HepG2 (cell line): ENCODE measurements at regions not wholly inside any gene's neighbourhood (a gene's known extent, or its start where the extent isn't known, plus 50 kb on each side); places are given as distances from the start of the nearest gene placed in this dataset.

Experiments
- ATAC-seq: fragments of 200-7000 bp; cut with Tn5 transposase; 3 replicates; pipeline ENCODE4 v1.9.1; 2020; ENCODE audit warnings: mild to moderate bottlenecking, moderate library complexity
- BruUV-seq: library from RNA; stranded (reverse); fragments of 400-500 nt; replicated peaks from 2 replicates; lab custom pipeline; 2021; lab: Mats Ljungman, UMichigan
- CTCF ChIA-PET: fragments of 300-600 bp; formaldehyde crosslinking; extraction: SDS; loops from one replicate; lab custom pipeline; 2021; ENCODE audit warnings: low total read pairs, inconsistent platforms, low intra/inter-chr PET ratio; lab: Yijun Ruan, JAX
- POLR2A ChIA-PET: fragments of 350-600 bp; sonication (Branson Sonifier 250); formaldehyde crosslinking; loops from one replicate; lab custom pipeline; 2020; ENCODE audit warnings: antibody characterized with exemption, inconsistent platforms; lab: Yijun Ruan, JAX
- DNase-seq: peaks from one replicate; pipeline ENCODE4 v3.0.0-alpha.2; 2015; ENCODE audit warnings: low spot score
- FAIRE-seq: peaks from 3 replicates; lab custom pipeline; 2011; peaks lifted over from hg19 to GRCh38; lab: Jason Lieb, UNC
- H2AFZ ChIP-seq: one replicate; pipeline ENCODE4 v1.6.1; 2011; ENCODE audit warnings: low read length, inconsistent platforms
- H3K27ac ChIP-seq: fragments of 300-600 bp; 3 replicates; pipeline ENCODE4 v1.8.0; 2011; ENCODE audit warnings: mixed run types, mild to moderate bottlenecking, mixed read lengths, low read length, inconsistent platforms; ENCODE audit not compliant: insufficient read depth; ENCODE audit errors: extremely low read length
- H3K27me3 ChIP-seq, 2 experiments: fragments of 200-600 bp in 1 of 2; 2 replicates in 1 of 2; 3 replicates in 1 of 2; pipeline versions ENCODE4 v1.6.0 to v1.8.0; 2011; ENCODE audit warnings: low read length in 2 of 2, mild to moderate bottlenecking in 2 of 2, moderate library complexity in 2 of 2, inconsistent platforms in 1 of 2; ENCODE audit not compliant: insufficient read depth in 2 of 2, control insufficient read depth in 1 of 2
- H3K36me3 ChIP-seq, 2 experiments: fragments of 200-600 bp in 1 of 2; replicated peaks in 1 of 2; 2 replicates in 1 of 2; 3 replicates in 1 of 2; pipeline versions ENCODE4 v1.5.1 to v1.8.0; 2011; ENCODE audit warnings: low read length in 2 of 2, inconsistent platforms in 1 of 2; ENCODE audit not compliant: insufficient read depth in 2 of 2, control insufficient read depth in 1 of 2
- H3K4me1 ChIP-seq: 2 replicates; pipeline ENCODE4 v1.5.1; 2012; ENCODE audit warnings: low read length, inconsistent platforms; ENCODE audit not compliant: insufficient read depth
- H3K4me2 ChIP-seq: 2 replicates; pipeline ENCODE4 v1.6.0; 2011; ENCODE audit warnings: low read depth, low read length, inconsistent platforms
- H3K4me3 ChIP-seq, 3 experiments: fragments of 200-600 bp in 1 of 3; sonication (generic), shearing (Covaris generic) in 1 of 3; replicated peaks in 1 of 3; 2 replicates each; pipeline ENCODE4 v1.5.1; 2011 to 2016; ENCODE audit warnings: low read length in 3 of 3, inconsistent platforms in 2 of 3, low read depth in 2 of 3, mild to moderate bottlenecking in 2 of 3, control low read depth in 1 of 3, mixed read lengths in 1 of 3; ENCODE audit not compliant: insufficient read depth in 1 of 3
- H3K79me2 ChIP-seq: one replicate; pipeline ENCODE4 v1.6.1; 2011; ENCODE audit warnings: low read length, inconsistent platforms; ENCODE audit not compliant: insufficient read depth
- H3K9ac ChIP-seq: 2 replicates; pipeline ENCODE4 v1.6.0; 2011; ENCODE audit warnings: mild to moderate bottlenecking, low read depth, low read length, inconsistent platforms; ENCODE audit not compliant: insufficient read depth
- H3K9me3 ChIP-seq: 2 replicates; pipeline ENCODE4 v1.5.1; 2012; ENCODE audit warnings: mild to moderate bottlenecking, low read length
- H4K20me1 ChIP-seq: 2 replicates; pipeline ENCODE4 v1.6.0; 2011; ENCODE audit warnings: inconsistent platforms, mild to moderate bottlenecking, low read length, moderate library complexity; ENCODE audit not compliant: insufficient read depth
- GABPA ChIP-seq, 2 experiments: IDR thresholded peaks; 2 replicates each; pipeline ENCODE4 v1.6.1; 2011 to 2016; ENCODE audit warnings: low read depth in 2 of 2, low read length in 1 of 2, missing biosample characterization in 1 of 2, missing genetic modification characterization in 1 of 2
- GTF3A ChIP-seq: sonication (generic); formaldehyde crosslinking; conservative IDR thresholded peaks from 2 replicates; pipeline ENCODE4 v1.4.0; 2020; ENCODE audit warnings: mild to moderate bottlenecking, missing genetic modification reagents
- HMG20B ChIP-seq: conservative IDR thresholded peaks from 2 replicates; pipeline ENCODE4 v1.6.1; 2016; ENCODE audit warnings: missing genetic modification reagents, missing compliant biosample characterization
- KAT8 ChIP-seq: IDR thresholded peaks from 2 replicates; pipeline ENCODE4 v1.6.1; 2016; ENCODE audit warnings: missing genetic modification reagents, missing compliant biosample characterization
- MYNN ChIP-seq: sonication (generic); formaldehyde crosslinking; IDR thresholded peaks from 2 replicates; pipeline ENCODE4 v1.4.0; 2020; ENCODE audit warnings: mild to moderate bottlenecking, low read depth, missing genetic modification reagents
- NCOA2 ChIP-seq: sonication (generic); formaldehyde crosslinking; IDR thresholded peaks from 2 replicates; pipeline ENCODE4 v1.8.0; 2022; ENCODE audit warnings: inconsistent platforms
- NFE2L1 ChIP-seq: sonication (generic); formaldehyde crosslinking; IDR thresholded peaks from 2 replicates; pipeline ENCODE4 v1.4.0; 2020; ENCODE audit warnings: missing genetic modification reagents, mild to moderate bottlenecking, borderline replicate concordance
- PCBP1 ChIP-seq: fragments of 200-400 bp; formaldehyde crosslinking; IDR thresholded peaks from 2 replicates; pipeline ENCODE4 v1.6.1; 2017; ENCODE audit warnings: mild to moderate bottlenecking, low read depth, low read length, borderline replicate concordance
- RNF219 ChIP-seq: sonication (generic); formaldehyde crosslinking; IDR thresholded peaks from 2 replicates; pipeline ENCODE4 v1.5.0; 2020; ENCODE audit warnings: mild to moderate bottlenecking, missing genetic modification reagents
- XBP1 ChIP-seq: sonication (generic); formaldehyde crosslinking; IDR thresholded peaks from 2 replicates; pipeline ENCODE4 v1.5.0; 2020; ENCODE audit warnings: missing genetic modification reagents
- ZBTB4 ChIP-seq: sonication (generic); formaldehyde crosslinking; IDR thresholded peaks from 2 replicates; pipeline ENCODE4 v1.4.0; 2020; ENCODE audit warnings: missing genetic modification reagents, mild to moderate bottlenecking, borderline replicate concordance
- ZNF619 ChIP-seq: sonication (generic); formaldehyde crosslinking; IDR thresholded peaks from 2 replicates; pipeline ENCODE4 v1.4.0; 2020; ENCODE audit warnings: mild to moderate bottlenecking, missing genetic modification reagents
- ZSCAN22 ChIP-seq: sonication (generic); formaldehyde crosslinking; IDR thresholded peaks from 2 replicates; pipeline ENCODE4 v1.4.0; 2020; ENCODE audit warnings: mild to moderate bottlenecking, missing genetic modification reagents
- WGBS: methylation state at CpG from one replicate; pipeline ENCODE4 v1.1.6; 2017; ENCODE audit warnings: low lambda C conversion rate; 5-methylcytosine and 5-hydroxymethylcytosine counted together
- in situ Hi-C: cut with HindIII; loops from 2 replicates; pipeline ENCODE4 v1.10.0; 2017; ENCODE audit warnings: low pct_unique_long_range_greater_than_20kb; ENCODE audit not compliant: extremely low pct_ligation_motif_present
- intact Hi-C: fragments of 100-400 bp; cut with micrococcal nuclease; formaldehyde crosslinking; loops from one replicate; pipeline ENCODE4 v1.10.0; 2022; ENCODE audit not compliant: unreplicated experiment
- TF ChIP-seq, protein P1 (sequence below): sonication (generic); formaldehyde crosslinking; IDR thresholded peaks from 2 replicates; pipeline ENCODE4 v1.4.0; 2020; ENCODE audit warnings: mild to moderate bottlenecking, low read depth, missing genetic modification reagents

DNA sequence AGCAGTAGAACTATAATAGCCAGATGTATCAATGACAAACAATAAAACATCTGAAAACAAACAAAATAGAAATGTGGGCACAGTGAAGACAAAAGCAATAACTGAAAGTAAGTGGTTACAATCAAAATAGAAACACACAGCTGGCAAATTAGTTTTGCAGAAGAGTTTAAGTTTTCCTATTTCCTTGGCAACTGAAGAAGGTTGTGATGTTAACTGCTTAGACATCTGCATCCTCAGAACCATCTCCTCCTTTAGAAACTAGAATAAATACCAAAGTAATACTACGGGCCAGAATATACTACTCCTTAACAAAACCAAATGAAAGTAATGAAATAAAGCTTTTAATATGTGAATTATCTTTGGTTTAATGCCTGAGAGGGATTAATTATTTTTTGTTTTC lies 605.5 kb downstream of the LTN1 start:
- intact Hi-C loops (no loop called here), in situ Hi-C loops (no loop called here)
- H3K4me2 ChIP-seq, result no peak overlapping the region
- TF ChIP-seq GTF3A (CRISPR knock-in tag) (no peak), GABPA (IDR thresholded peaks at IDR 0.05; ENCODE audit: low read depth, low read length) (no peak), GABPA (CRISPR knock-in tag; IDR thresholded peaks at IDR 0.05; ENCODE audit: low read depth) (no peak), PCBP1 (no peak), NFE2L1 (CRISPR knock-in tag) (no peak), ZNF619 (CRISPR knock-in tag) (no peak)
- TF ChIP-seq, protein P1, sequence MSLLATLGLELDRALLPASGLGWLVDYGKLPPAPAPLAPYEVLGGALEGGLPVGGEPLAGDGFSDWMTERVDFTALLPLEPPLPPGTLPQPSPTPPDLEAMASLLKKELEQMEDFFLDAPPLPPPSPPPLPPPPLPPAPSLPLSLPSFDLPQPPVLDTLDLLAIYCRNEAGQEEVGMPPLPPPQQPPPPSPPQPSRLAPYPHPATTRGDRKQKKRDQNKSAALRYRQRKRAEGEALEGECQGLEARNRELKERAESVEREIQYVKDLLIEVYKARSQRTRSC (CRISPR knock-in tag), result no peak
- TF ChIP-seq, all 625 proteins: peak for 0
- Histone ChIP-seq H3K36me3 (no peaks in the 10 kb centered on the region), H3K4me1 (no peaks in the 10 kb centered on the region), H3K4me3 (no peak overlapping the region), H4K20me1 (no peaks in the 10 kb centered on the region), H3K27ac (no peak overlapping the region), H2AFZ (no peak overlapping the region), H3K9ac (no peak overlapping the region), H3K79me2 (no peaks in the 10 kb centered on the region), H3K27me3 (no peaks in the 10 kb centered on the region), H3K9me3 (peaks cover 98% of the 10 kb centered on the region)
- FAIRE-seq, result no peak
- CTCF ChIA-PET, result no interaction called here
- WGBS, result 4% methylated on average over 1 of the region's 1 CpG
- DNase-seq, result no peak
- BruUV-seq, result no TSS peak
- no peak for ATAC-seq
- POLR2A ChIA-PET, result no interaction called here

GRCh38 chr21:28385845-28386244 lies 606.8 kb downstream of the LTN1 start:
- POLR2A ChIA-PET, result no interaction called here
- Histone ChIP-seq H3K9ac (no peak overlapping the region), H2AFZ (no peak overlapping the region), H3K4me2 (no peak overlapping the region), H3K79me2 (no peaks in the 10 kb centered on the region), H3K27ac (no peak overlapping the region), H3K4me1 (no peaks in the 10 kb centered on the region), H3K9me3 (peaks cover 93% of the 10 kb centered on the region), H3K4me3 (no peak overlapping the region), H3K27me3 (no peaks in the 10 kb centered on the region), H3K36me3 (no peaks in the 10 kb centered on the region), H4K20me1 (no peaks in the 10 kb centered on the region)
- WGBS, result 0% methylated on average over 1 of the region's 1 CpG
- BruUV-seq, result no TSS peak
- intact Hi-C loops, result no loop called here
- DNase-seq (no peak), FAIRE-seq (no peak), ATAC-seq (no peak)
- in situ Hi-C loops, result no loop called here
- CTCF ChIA-PET, result no interaction called here
- TF ChIP-seq ZBTB4 (CRISPR knock-in tag), result no peak
- no peak for TF ChIP-seq NCOA2 (CRISPR knock-in tag)
- TF ChIP-seq MYNN (CRISPR knock-in tag), result no peak
- no peak for TF ChIP-seq XBP1
- no peak for TF ChIP-seq HMG20B
- no peak for TF ChIP-seq ZSCAN22
- TF ChIP-seq KAT8 (CRISPR knock-in tag), result no peak
- TF ChIP-seq RNF219 (CRISPR knock-in tag), result no peak
